Trophoblast cell (in vitro differentiated cells and primary cell): ENCODE measurements at regions not wholly inside any gene's neighbourhood (a gene's known extent, or its start where the extent isn't known, plus 50 kb on each side); places are given as distances from the start of the nearest gene placed in this dataset.

Source experiments
- DNase-seq, 2 donors: peaks; one replicate each; pipeline ENCODE4 v3.0.0-alpha.2; 2016
- H2AFZ ChIP-seq: 2 replicates; pipeline ENCODE4 v1.6.1; 2013; ENCODE audit warnings: low read length, moderate library complexity, mild to moderate bottlenecking; ENCODE audit not compliant: insufficient read depth, poor library complexity
- H2AK5ac ChIP-seq: 2 replicates; pipeline ENCODE4 v1.6.1; 2013; ENCODE audit warnings: mild to moderate bottlenecking, low read length
- H2BK120ac ChIP-seq: 2 replicates; pipeline ENCODE4 v1.6.1; 2013; ENCODE audit warnings: low read length, mild to moderate bottlenecking, moderate library complexity; ENCODE audit not compliant: insufficient read depth, poor library complexity
- H2BK12ac ChIP-seq: 2 replicates; pipeline ENCODE4 v1.6.1; 2013; ENCODE audit warnings: mild to moderate bottlenecking, low read length, moderate library complexity
- H2BK5ac ChIP-seq: 2 replicates; pipeline ENCODE4 v1.6.1; 2013; ENCODE audit warnings: low read length, low read depth, moderate library complexity, mild to moderate bottlenecking; ENCODE audit not compliant: poor library complexity
- H3K14ac ChIP-seq: 2 replicates; pipeline ENCODE4 v1.6.1; 2013; ENCODE audit warnings: mild to moderate bottlenecking, low read length
- H3K18ac ChIP-seq: 2 replicates; pipeline ENCODE4 v1.6.1; 2013; ENCODE audit warnings: mild to moderate bottlenecking, low read length
- H3K23ac ChIP-seq: 2 replicates; pipeline ENCODE4 v1.6.1; 2013; ENCODE audit warnings: low read length
- H3K27ac ChIP-seq: 2 replicates; pipeline ENCODE4 v1.5.1; 2013; ENCODE audit warnings: low read depth, mild to moderate bottlenecking, inconsistent platforms, low read length, moderate library complexity
- H3K27me3 ChIP-seq: 2 replicates; pipeline ENCODE4 v1.6.1; 2013; ENCODE audit warnings: inconsistent platforms, mild to moderate bottlenecking, low read length, moderate library complexity; ENCODE audit not compliant: insufficient read depth
- H3K36me3 ChIP-seq, 2 experiments: 1 replicate in 1 of 2; 2 replicates in 1 of 2; pipeline ENCODE4 v1.6.1; 2013; ENCODE audit warnings: low read length in 2 of 2, mild to moderate bottlenecking in 2 of 2, moderate library complexity in 1 of 2; ENCODE audit not compliant: insufficient read depth in 2 of 2, control insufficient read depth in 1 of 2
- H3K4ac ChIP-seq: 2 replicates; pipeline ENCODE4 v1.6.1; 2013; ENCODE audit warnings: low read depth, mild to moderate bottlenecking, low read length, moderate library complexity
- H3K4me1 ChIP-seq, 2 experiments: 1 replicate in 1 of 2; 2 replicates in 1 of 2; pipeline ENCODE4 v1.6.1; 2013; ENCODE audit warnings: low read length in 2 of 2, mild to moderate bottlenecking in 2 of 2, moderate library complexity in 1 of 2; ENCODE audit not compliant: insufficient read depth in 2 of 2, control insufficient read depth in 1 of 2
- H3K4me2 ChIP-seq: 2 replicates; pipeline ENCODE4 v1.6.1; 2013; ENCODE audit warnings: inconsistent platforms, mild to moderate bottlenecking, low read length, moderate library complexity
- H3K4me3 ChIP-seq: 2 replicates; pipeline ENCODE4 v1.5.1; 2013; ENCODE audit warnings: mild to moderate bottlenecking, low read depth, low read length, inconsistent platforms
- H3K79me1 ChIP-seq: one replicate; pipeline ENCODE4 v1.6.1; 2013; ENCODE audit warnings: low read length
- H3K79me2 ChIP-seq: 2 replicates; pipeline ENCODE4 v1.6.1; 2013; ENCODE audit warnings: low read length, mild to moderate bottlenecking; ENCODE audit not compliant: control insufficient read depth, insufficient read depth, poor library complexity
- H3K9ac ChIP-seq: 2 replicates; pipeline ENCODE4 v1.6.1; 2013; ENCODE audit warnings: mild to moderate bottlenecking, low read length
- H3K9me3 ChIP-seq: 2 replicates; pipeline ENCODE4 v1.6.1; 2013; ENCODE audit warnings: low read depth, mild to moderate bottlenecking, control low read depth, inconsistent platforms, low read length; ENCODE audit not compliant: insufficient read depth
- H4K12ac ChIP-seq: 2 replicates; pipeline ENCODE4 v1.6.1; 2013; ENCODE audit warnings: low read depth, mild to moderate bottlenecking, low read length, moderate library complexity
- H4K8ac ChIP-seq: 2 replicates; pipeline ENCODE4 v1.6.1; 2013; ENCODE audit warnings: low read depth, mild to moderate bottlenecking, low read length, moderate library complexity
- H4K91ac ChIP-seq: one replicate; pipeline ENCODE4 v1.6.1; 2013; ENCODE audit warnings: low read depth, mild to moderate bottlenecking, low read length, moderate library complexity
- WGBS: extraction: QIAGEN DNeasy Blood & Tissue Kit; methylation state at CpG from one replicate; pipeline ENCODE4 v1.1.7; 2013; ENCODE audit warnings: missing lambda C conversion rate; ENCODE audit not compliant: insufficient read length, insufficient coverage; ENCODE audit errors: extremely low coverage; 5-methylcytosine and 5-hydroxymethylcytosine counted together

GRCh38 chr7:156255635-156256034 is 384.9 kb upstream of the RNF32 start:
- H3K18ac ChIP-seq: no peak overlapping the region
- no peak overlapping the region for H3K4me2 ChIP-seq
- H4K91ac ChIP-seq: no peak overlapping the region

GRCh38 chr7:156251861-156252260 is 388.7 kb upstream of the RNF32 start:
- no peak for DNase-seq
- Histone ChIP-seq H2BK120ac (no peak overlapping the region), H4K12ac (no peak overlapping the region), H3K9me3 (peaks cover 3% of the 10 kb centered on the region), H4K8ac (no peak overlapping the region), H3K79me1 (no peaks in the 10 kb centered on the region), H3K18ac (no peak overlapping the region), H3K27me3 (no peaks in the 10 kb centered on the region), H4K91ac (no peak overlapping the region), H3K9ac (no peak overlapping the region), H3K4me1 (no peaks in the 10 kb centered on the region), H3K4me2 (no peak overlapping the region), H3K79me2 (no peaks in the 10 kb centered on the region), H3K36me3 (no peaks in the 10 kb centered on the region), H2AFZ (no peak overlapping the region), H2AK5ac (no peak overlapping the region), H3K14ac (no peak overlapping the region), H3K4ac (no peak overlapping the region), H3K27ac (no peak overlapping the region), H3K4me3 (no peak overlapping the region), H2BK5ac (no peak overlapping the region), H3K23ac (no peak overlapping the region), H2BK12ac (no peak overlapping the region)
- WGBS: no CpG with 5 or more reads among the region's 9 CpGs

More at GRCh38 chr7:156255635-156256034, 384.9 kb upstream of the RNF32 start:
- no peak overlapping the region for H2AFZ ChIP-seq
- no peak for DNase-seq
- no peak overlapping the region for H3K4ac ChIP-seq
- no peaks in the 10 kb centered on the region for H3K79me2 ChIP-seq
- no peak overlapping the region for H2BK5ac ChIP-seq
- H3K27ac ChIP-seq: no peak overlapping the region
- no peak overlapping the region for H2AK5ac ChIP-seq
- H2BK12ac ChIP-seq: no peak overlapping the region
- no peak overlapping the region for H3K4me3 ChIP-seq
- no peaks in the 10 kb centered on the region for H3K27me3 ChIP-seq
- no peak overlapping the region for H4K8ac ChIP-seq
- no peaks in the 10 kb centered on the region for H3K36me3 ChIP-seq
- H3K23ac ChIP-seq: no peak overlapping the region
- H3K79me1 ChIP-seq: no peaks in the 10 kb centered on the region
- no peak overlapping the region for H3K9ac ChIP-seq
- no peak overlapping the region for H2BK120ac ChIP-seq
- H3K14ac ChIP-seq: no peak overlapping the region
- H3K4me1 ChIP-seq: no peaks in the 10 kb centered on the region
- H3K9me3 ChIP-seq: peaks cover 1% of the 10 kb centered on the region
- WGBS: no CpG with 5 or more reads among the region's 5 CpGs
- H4K12ac ChIP-seq: no peak overlapping the region

- Histone ChIP-seq H3K79me1 (no peaks in the 10 kb centered on the region), H3K4me2 (no peak overlapping the region), H3K27me3 (no peaks in the 10 kb centered on the region), H2BK120ac (no peak overlapping the region), H3K18ac (no peak overlapping the region), H2AK5ac (no peak overlapping the region), H4K8ac (no peak overlapping the region), H4K12ac (no peak overlapping the region), H4K91ac (no peak overlapping the region), H3K23ac (no peak overlapping the region), H3K9ac (no peak overlapping the region), H3K79me2 (no peaks in the 10 kb centered on the region), H3K14ac (no peak overlapping the region), H3K36me3 (no peaks in the 10 kb centered on the region), H3K27ac (no peak overlapping the region), H2AFZ (no peak overlapping the region), H3K4ac (no peak overlapping the region), H3K4me1 (no peaks in the 10 kb centered on the region), H2BK12ac (no peak overlapping the region), H3K9me3 (peaks cover 9% of the 10 kb centered on the region), H2BK5ac (no peak overlapping the region), H3K4me3 (no peak overlapping the region)
- no peak for DNase-seq
Observed at GRCh38 chr7:156240532-156240931, 400.0 kb upstream of the RNF32 start.

- WGBS: no CpG with 5 or more reads among the region's 19 CpGs
Observed at GRCh38 chr7:156238366-156239133, 402.0 kb upstream of the RNF32 start.

More at GRCh38 chr7:156238366-156239133, 402.0 kb upstream of the RNF32 start:
- H3K23ac ChIP-seq: no peak overlapping the region
- H4K8ac ChIP-seq: no peak overlapping the region
- no peak overlapping the region for H3K27ac ChIP-seq
- H3K79me1 ChIP-seq: no peaks in the 10 kb centered on the region
- no peak overlapping the region for H4K12ac ChIP-seq
- no peak overlapping the region for H2BK5ac ChIP-seq
- H2AFZ ChIP-seq: no peak overlapping the region
- no peak overlapping the region for H3K4ac ChIP-seq
- H3K9ac ChIP-seq: no peak overlapping the region
- no peaks in the 10 kb centered on the region for H3K36me3 ChIP-seq
- no peak overlapping the region for H3K4me2 ChIP-seq
- H3K4me3 ChIP-seq: no peak overlapping the region
- H3K9me3 ChIP-seq: peaks cover 11% of the 10 kb centered on the region
- H2BK120ac ChIP-seq: no peak overlapping the region
- H3K4me1 ChIP-seq: no peaks in the 10 kb centered on the region
- no peaks in the 10 kb centered on the region for H3K27me3 ChIP-seq
- H3K14ac ChIP-seq: no peak overlapping the region
- no peak overlapping the region for H3K18ac ChIP-seq
- H2BK12ac ChIP-seq: no peak overlapping the region
- no peak overlapping the region for H2AK5ac ChIP-seq
- H3K79me2 ChIP-seq: no peaks in the 10 kb centered on the region
- H4K91ac ChIP-seq: no peak overlapping the region
- no peak for DNase-seq
